ENCODE measurements at regions not wholly inside any gene's neighbourhood (a gene's known extent, or its start where the extent isn't known, plus 50 kb on each side); places are given as distances from the start of the nearest gene placed in this dataset.

DNA sequence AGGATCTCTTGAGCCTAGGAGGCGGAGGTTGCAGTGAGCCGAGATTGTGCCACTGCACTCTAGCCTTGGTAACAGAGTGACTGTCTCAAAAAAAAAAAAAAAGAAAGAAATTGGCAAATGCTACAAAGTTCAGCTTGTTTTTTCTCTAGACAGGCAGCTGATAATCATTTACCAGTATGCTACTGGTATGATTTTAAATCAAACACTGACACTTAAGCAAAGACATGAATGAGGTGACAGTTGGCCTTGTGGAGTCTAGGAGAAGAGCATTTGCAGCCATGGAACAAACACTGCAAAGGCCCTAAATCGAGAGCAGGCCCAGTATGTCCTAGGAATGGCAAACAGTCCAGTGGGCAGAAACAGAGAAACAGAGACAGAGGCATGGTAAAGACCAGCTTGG, 99.7 kb upstream of the CEP85L start:
- no peaks in the 10 kb centered on the region for H3K9me3 Mint-ChIP-seq (ENCODE audit: low read depth, unreplicated experiment)
- TF ChIP-seq, protein P1, sequence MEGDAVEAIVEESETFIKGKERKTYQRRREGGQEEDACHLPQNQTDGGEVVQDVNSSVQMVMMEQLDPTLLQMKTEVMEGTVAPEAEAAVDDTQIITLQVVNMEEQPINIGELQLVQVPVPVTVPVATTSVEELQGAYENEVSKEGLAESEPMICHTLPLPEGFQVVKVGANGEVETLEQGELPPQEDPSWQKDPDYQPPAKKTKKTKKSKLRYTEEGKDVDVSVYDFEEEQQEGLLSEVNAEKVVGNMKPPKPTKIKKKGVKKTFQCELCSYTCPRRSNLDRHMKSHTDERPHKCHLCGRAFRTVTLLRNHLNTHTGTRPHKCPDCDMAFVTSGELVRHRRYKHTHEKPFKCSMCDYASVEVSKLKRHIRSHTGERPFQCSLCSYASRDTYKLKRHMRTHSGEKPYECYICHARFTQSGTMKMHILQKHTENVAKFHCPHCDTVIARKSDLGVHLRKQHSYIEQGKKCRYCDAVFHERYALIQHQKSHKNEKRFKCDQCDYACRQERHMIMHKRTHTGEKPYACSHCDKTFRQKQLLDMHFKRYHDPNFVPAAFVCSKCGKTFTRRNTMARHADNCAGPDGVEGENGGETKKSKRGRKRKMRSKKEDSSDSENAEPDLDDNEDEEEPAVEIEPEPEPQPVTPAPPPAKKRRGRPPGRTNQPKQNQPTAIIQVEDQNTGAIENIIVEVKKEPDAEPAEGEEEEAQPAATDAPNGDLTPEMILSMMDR (IDR thresholded peaks at IDR 0.05; ENCODE audit: unreplicated experiment), result no peak
- BruUV-seq (replicated peaks), result no TSS peak

DNA sequence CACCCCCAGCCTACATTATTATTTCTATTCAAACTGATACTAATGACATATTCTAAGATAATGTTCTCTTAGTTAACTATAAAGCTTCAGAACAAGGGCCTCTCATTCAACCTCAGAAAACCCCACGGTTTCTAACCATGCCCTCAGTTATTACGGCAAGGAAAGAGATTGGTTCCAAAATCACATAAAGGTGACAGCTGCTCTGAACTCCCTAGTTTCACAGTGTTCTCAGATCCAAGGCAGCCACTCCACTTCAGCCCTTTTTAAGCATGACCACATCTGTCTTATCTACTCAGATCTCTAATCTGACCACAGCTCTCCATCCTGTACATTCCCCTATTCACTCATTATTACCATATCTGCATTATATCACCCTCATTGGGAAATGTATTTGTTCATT, 98.8 kb upstream of the CEP85L start:
- H3K27ac Mint-ChIP-seq (ENCODE audit: unreplicated experiment), result no peak overlapping the region
- no TSS peak for BruUV-seq (replicated peaks)
- H3K4me3 Mint-ChIP-seq (ENCODE audit: low read depth, unreplicated experiment), result no peak overlapping the region
- TF ChIP-seq, protein P1 (IDR thresholded peaks at IDR 0.05; ENCODE audit: unreplicated experiment), result no peak
- peaks cover 9% of the 10 kb centered on the region for H3K27me3 Mint-ChIP-seq (ENCODE audit: unreplicated experiment)
- intact Hi-C loops (cut with micrococcal nuclease; ENCODE audit: unreplicated experiment), result no loop called here
- no peaks in the 10 kb centered on the region for H3K4me1 Mint-ChIP-seq (ENCODE audit: low read depth, unreplicated experiment)
- no peaks in the 10 kb centered on the region for H3K9me3 Mint-ChIP-seq (ENCODE audit: low read depth, unreplicated experiment)
- DNase-seq, result no peak
- CTCF ChIA-PET, result no interaction called here
- no peaks in the 10 kb centered on the region for H3K36me3 Mint-ChIP-seq (ENCODE audit: insufficient read depth, unreplicated experiment)

More for the DNA sequence above, 99.7 kb upstream of the CEP85L start:
- no peak overlapping the region for H3K4me3 Mint-ChIP-seq (ENCODE audit: low read depth, unreplicated experiment)
- no peaks in the 10 kb centered on the region for H3K36me3 Mint-ChIP-seq (ENCODE audit: insufficient read depth, unreplicated experiment)
- H3K27me3 Mint-ChIP-seq (ENCODE audit: unreplicated experiment), result no peaks in the 10 kb centered on the region
- intact Hi-C loops (cut with micrococcal nuclease; ENCODE audit: unreplicated experiment), result no loop called here
- no peaks in the 10 kb centered on the region for H3K4me1 Mint-ChIP-seq (ENCODE audit: low read depth, unreplicated experiment)
- CTCF ChIA-PET, result interaction anchor here (0.6 kb wide), 1 partner anchor 321 kb away, joined by 3 read pairs; no protein-coding TSS in a partner anchor
- no peak overlapping the region for H3K27ac Mint-ChIP-seq (ENCODE audit: unreplicated experiment)
- no peak for DNase-seq

DNA sequence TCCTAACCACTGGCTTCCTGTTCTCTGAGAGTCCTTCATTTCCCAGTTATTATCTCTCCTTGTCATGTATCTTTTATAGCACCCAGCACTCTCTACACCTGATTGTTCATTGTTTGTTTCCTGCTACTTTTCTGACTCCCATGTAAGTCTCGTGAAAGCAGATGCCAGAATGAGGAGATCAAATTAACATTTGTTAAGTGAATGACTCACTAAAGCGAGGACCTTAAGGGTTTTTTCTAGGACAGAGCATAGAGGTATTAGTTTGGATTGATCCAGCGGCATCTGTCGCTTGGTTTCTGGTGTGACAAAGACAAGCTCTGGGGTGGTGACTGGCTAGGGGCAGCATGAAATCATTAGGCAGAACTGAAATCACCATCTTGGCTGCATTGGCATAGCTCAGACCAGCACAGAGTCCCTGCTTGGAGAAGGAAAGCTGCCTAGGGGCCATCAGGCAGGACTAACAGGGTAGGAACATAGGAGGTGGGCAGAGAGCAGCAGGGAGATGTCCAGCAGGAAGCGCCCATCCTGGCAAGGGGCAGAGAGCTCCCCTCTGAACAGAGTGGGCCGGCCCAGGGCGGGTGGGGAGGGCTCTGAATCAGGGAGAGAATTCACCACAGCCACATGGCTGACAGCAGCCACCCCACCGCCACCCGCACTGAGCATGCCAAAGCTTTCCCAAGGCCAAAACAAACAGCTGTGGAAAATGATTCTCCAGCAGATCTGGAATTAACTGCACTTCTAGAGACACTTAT, 97.1 kb upstream of the CEP85L start:
- no TSS peak for BruUV-seq (replicated peaks)
- Mint-ChIP-seq H3K36me3 (ENCODE audit: insufficient read depth, unreplicated experiment) (no peaks in the 10 kb centered on the region), H3K27me3 (ENCODE audit: unreplicated experiment) (peaks cover 21% of the 10 kb centered on the region), H3K4me1 (ENCODE audit: low read depth, unreplicated experiment) (no peaks in the 10 kb centered on the region), H3K9me3 (ENCODE audit: low read depth, unreplicated experiment) (no peaks in the 10 kb centered on the region), H3K4me3 (ENCODE audit: low read depth, unreplicated experiment) (no peak overlapping the region), H3K27ac (ENCODE audit: unreplicated experiment) (no peak overlapping the region)
- intact Hi-C loops (cut with micrococcal nuclease; ENCODE audit: unreplicated experiment), result no loop called here
- CTCF ChIA-PET, result no interaction called here
- TF ChIP-seq, protein P1 (IDR thresholded peaks at IDR 0.05; ENCODE audit: unreplicated experiment), result no peak
- DNase-seq, result no peak

DNA sequence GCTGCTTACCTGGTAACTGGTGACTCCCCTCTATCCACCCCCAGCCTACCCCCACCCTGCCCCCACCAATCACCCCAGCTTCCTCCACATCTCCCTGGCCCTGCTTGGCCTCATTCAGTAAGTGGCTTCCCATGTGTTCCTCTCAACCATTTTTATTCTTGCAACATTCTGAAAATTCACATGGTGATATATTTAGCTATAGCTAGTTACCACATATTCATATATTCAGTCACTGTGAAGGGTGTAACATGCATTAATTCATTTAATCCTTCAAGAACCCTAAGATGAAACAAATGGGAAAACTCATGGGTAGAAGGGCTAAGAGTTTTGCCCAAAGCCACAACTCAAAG, 95.4 kb upstream of the CEP85L start:
- intact Hi-C loops (cut with micrococcal nuclease; ENCODE audit: unreplicated experiment), result no loop called here
- TF ChIP-seq, protein P1 (IDR thresholded peaks at IDR 0.05; ENCODE audit: unreplicated experiment), result no peak
- no peak overlapping the region for H3K27ac Mint-ChIP-seq (ENCODE audit: unreplicated experiment)
- H3K27me3 Mint-ChIP-seq (ENCODE audit: unreplicated experiment), result peaks cover 21% of the 10 kb centered on the region
- no peaks in the 10 kb centered on the region for H3K4me1 Mint-ChIP-seq (ENCODE audit: low read depth, unreplicated experiment)
- H3K36me3 Mint-ChIP-seq (ENCODE audit: insufficient read depth, unreplicated experiment), result no peaks in the 10 kb centered on the region
- CTCF ChIA-PET, result interaction anchor here (0.6 to 0.7 kb wide), 2 partner anchors 269 to 642 kb away, joined by 3 to 5 read pairs; no protein-coding TSS in a partner anchor
- DNase-seq, result no peak
- no TSS peak for BruUV-seq (replicated peaks)
- H3K9me3 Mint-ChIP-seq (ENCODE audit: low read depth, unreplicated experiment), result no peaks in the 10 kb centered on the region
- no peak overlapping the region for H3K4me3 Mint-ChIP-seq (ENCODE audit: low read depth, unreplicated experiment)
